MM.1S (cell line): ENCODE measurements at regions not wholly inside any gene's neighbourhood (a gene's known extent, or its start where the extent isn't known, plus 50 kb on each side); places are given as distances from the start of the nearest gene placed in this dataset.

Experiments
- DNase-seq: peaks from one replicate; pipeline ENCODE4 v3.0.0-alpha.2; 2015
- H2AFZ ChIP-seq: fragments of 300-600 bp; sonication (generic); 2 replicates; pipeline ENCODE4 v1.6.0; 2016; ENCODE audit warnings: antibody characterized with exemption, low read length
- H3F3A ChIP-seq: fragments of 300-600 bp; sonication (generic); 2 replicates; pipeline ENCODE4 v1.6.1; 2016; ENCODE audit warnings: mild to moderate bottlenecking, antibody characterized with exemption, low read length, moderate library complexity, mixed read lengths; ENCODE audit not compliant: insufficient read depth
- H3K27ac ChIP-seq: fragments of 300-600 bp; sonication (generic); 2 replicates; pipeline ENCODE4 v1.5.1; 2016; ENCODE audit warnings: mild to moderate bottlenecking, low read length
- H3K27me3 ChIP-seq: fragments of 300-600 bp; sonication (generic); replicated peaks from 2 replicates; pipeline ENCODE4 v1.6.0; 2016; ENCODE audit warnings: low read length; ENCODE audit not compliant: insufficient read depth
- H3K36me3 ChIP-seq: fragments of 300-600 bp; sonication (generic); replicated peaks from 2 replicates; pipeline ENCODE4 v1.6.1; 2016; ENCODE audit warnings: mild to moderate bottlenecking, low read length, mixed read lengths; ENCODE audit not compliant: insufficient read depth
- H3K4me1 ChIP-seq: fragments of 300-600 bp; sonication (generic); 2 replicates; pipeline ENCODE4 v1.6.1; 2016; ENCODE audit warnings: low read length, mixed read lengths
- H3K4me2 ChIP-seq: fragments of 300-600 bp; sonication (generic); 2 replicates; pipeline ENCODE4 v1.6.0; 2016; ENCODE audit warnings: low read depth, low read length
- H3K4me3 ChIP-seq: fragments of 300-600 bp; sonication (generic); 2 replicates; pipeline ENCODE4 v1.5.1; 2016; ENCODE audit warnings: low read length, mixed read lengths
- H3K79me2 ChIP-seq: fragments of 300-600 bp; sonication (generic); 2 replicates; pipeline ENCODE4 v1.6.1; 2016; ENCODE audit warnings: mixed run types, low read length, mixed read lengths
- H3K9ac ChIP-seq: fragments of 300-600 bp; sonication (generic); 2 replicates; pipeline ENCODE4 v1.6.1; 2016; ENCODE audit warnings: low read length, mixed read lengths
- H3K9me2 ChIP-seq: fragments of 300-600 bp; sonication (generic); replicated peaks from 2 replicates; pipeline ENCODE4 v1.6.1; 2016; ENCODE audit warnings: mild to moderate bottlenecking, low read length, mixed read lengths; ENCODE audit not compliant: insufficient read depth
- H3K9me3 ChIP-seq: fragments of 300-600 bp; sonication (generic); replicated peaks from 2 replicates; pipeline ENCODE4 v1.6.1; 2016; ENCODE audit warnings: mild to moderate bottlenecking, low read length, mixed read lengths; ENCODE audit not compliant: insufficient read depth
- H4K20me1 ChIP-seq: fragments of 300-600 bp; sonication (generic); 2 replicates; pipeline ENCODE4 v1.6.1; 2016; ENCODE audit warnings: mild to moderate bottlenecking, low read length, moderate library complexity, mixed read lengths; ENCODE audit not compliant: insufficient read depth
- CTCF ChIP-seq: fragments of 300-600 bp; sonication (generic); IDR thresholded peaks from 2 replicates; pipeline ENCODE4 v1.5.1; 2016; ENCODE audit warnings: antibody characterized with exemption, low read length, mixed read lengths
- EZH2 ChIP-seq: fragments of 300-600 bp; sonication (generic); optimal IDR thresholded peaks from 2 replicates; pipeline ENCODE3; 2017; ENCODE audit warnings: low read depth, mild to moderate bottlenecking, antibody characterized with exemption, low read length, mixed read lengths
- EZH2phosphoT487 ChIP-seq: fragments of 300-600 bp; sonication (generic); IDR thresholded peaks from 2 replicates; pipeline ENCODE4 v1.6.1; 2018; ENCODE audit warnings: antibody characterized with exemption, low read length

- Histone ChIP-seq H3K36me3 (no peaks in the 10 kb centered on the region), H3K27ac (no peak overlapping the region), H3K9ac (no peak overlapping the region), H2AFZ (no peak overlapping the region), H3K4me1 (no peaks in the 10 kb centered on the region), H3K9me3 (no peaks in the 10 kb centered on the region), H3K27me3 (no peaks in the 10 kb centered on the region), H3K79me2 (no peaks in the 10 kb centered on the region), H3K4me3 (no peak overlapping the region), H4K20me1 (no peaks in the 10 kb centered on the region), H3F3A (no peaks in the 10 kb centered on the region), H3K9me2 (no peaks in the 10 kb centered on the region), H3K4me2 (no peak overlapping the region)
- TF ChIP-seq EZH2 (no peak), CTCF (no peak)
- no peak for DNase-seq
These were observed 406.5 kb downstream of the LRIG3 start for GRCh38 chr12:58513852-58514251.

GRCh38 chr12:58519839-58520238 is 400.5 kb downstream of the LRIG3 start:
- Histone ChIP-seq H3K27ac (no peak overlapping the region), H3K36me3 (no peaks in the 10 kb centered on the region), H3K9me2 (no peaks in the 10 kb centered on the region), H3K27me3 (no peaks in the 10 kb centered on the region), H2AFZ (no peak overlapping the region), H4K20me1 (no peaks in the 10 kb centered on the region), H3K4me2 (no peak overlapping the region), H3K4me3 (no peak overlapping the region), H3K4me1 (no peaks in the 10 kb centered on the region), H3K9ac (no peak overlapping the region), H3K79me2 (no peaks in the 10 kb centered on the region), H3K9me3 (no peaks in the 10 kb centered on the region), H3F3A (no peaks in the 10 kb centered on the region)
- DNase-seq = no peak
- TF ChIP-seq EZH2phosphoT487 (no peak), CTCF (no peak), EZH2 (no peak)

GRCh38 chr12:58521152-58521551 is 399.2 kb downstream of the LRIG3 start:
- no peaks in the 10 kb centered on the region for H4K20me1 ChIP-seq
- H3K9me2 ChIP-seq = no peaks in the 10 kb centered on the region
- no peaks in the 10 kb centered on the region for H3F3A ChIP-seq
- H3K9ac ChIP-seq = no peak overlapping the region
- DNase-seq = no peak
- H2AFZ ChIP-seq = no peak overlapping the region
- no peaks in the 10 kb centered on the region for H3K36me3 ChIP-seq
- H3K27ac ChIP-seq = no peak overlapping the region
- no peaks in the 10 kb centered on the region for H3K4me1 ChIP-seq
- H3K9me3 ChIP-seq = no peaks in the 10 kb centered on the region
- TF ChIP-seq CTCF (no peak), EZH2phosphoT487 (no peak), EZH2 (no peak)
- no peak overlapping the region for H3K4me3 ChIP-seq
- H3K79me2 ChIP-seq = no peaks in the 10 kb centered on the region
- H3K27me3 ChIP-seq = no peaks in the 10 kb centered on the region
- no peak overlapping the region for H3K4me2 ChIP-seq
